Esophagus muscularis mucosa (tissue), 3 donors: ENCODE measurements at regions not wholly inside any gene's neighbourhood (a gene's known extent, or its start where the extent isn't known, plus 50 kb on each side); places are given as distances from the start of the nearest gene placed in this dataset.

Experiments used
- CTCF ChIP-seq, 3 experiments: fragments of 200-600 bp in 2 of 3; fragments of 450-650 bp in 1 of 3; sonication (generic) in 2 of 3; IDR thresholded peaks; one replicate each; pipeline ENCODE4 v1.5.1; 2017 to 2019; ENCODE audit warnings: antibody characterized with exemption in 3 of 3, mild to moderate bottlenecking in 2 of 3, moderate library complexity in 1 of 3
- POLR2A ChIP-seq: fragments of 450-650 bp; IDR thresholded peaks from one replicate; pipeline ENCODE4 v1.6.1; 2017; ENCODE audit warnings: antibody characterized with exemption, moderate library complexity, mild to moderate bottlenecking, low read depth

GRCh38 chr5:19047277-19047676 lies 940.7 kb downstream of the CDH18 start:
- TF ChIP-seq CTCF (IDR thresholded peaks at IDR 0.05) (no peak), POLR2A (no peak)
